ENCODE measurements at regions not wholly inside any gene's neighbourhood (a gene's known extent, or its start where the extent isn't known, plus 50 kb on each side); places are given as distances from the start of the nearest gene placed in this dataset.
A peak's percentile ranks its signal among the peaks of the same experiment; 100 is the strongest.

GRCh38 chr4:83873996-83874395 lies 338.1 kb downstream of the GPAT3 start:
- Histone ChIP-seq H3K27me3 (ENCODE audit: control insufficient read depth in 3 of 3, insufficient read depth in 3 of 3, low read length in 3 of 3) (no peaks in the 10 kb centered on the region), H3K4me3 (ENCODE audit: low read depth in 1 of 3, low read length in 3 of 3) (no peak overlapping the region), H3K9me3 (ENCODE audit: control insufficient read depth in 2 of 2, insufficient read depth in 1 of 2, low read depth in 1 of 2, low read length in 1 of 2) (no peaks in the 10 kb centered on the region), H3K27ac (ENCODE audit: low read depth in 1 of 3, low read length in 2 of 3) (no peak overlapping the region), H3K36me3 (ENCODE audit: control insufficient read depth in 3 of 3, insufficient read depth in 2 of 3, low read depth in 1 of 3, low read length in 3 of 3) (no peaks in the 10 kb centered on the region), H3K4me1 (ENCODE audit: control insufficient read depth in 3 of 3, insufficient read depth in 2 of 3, low read depth in 1 of 3, low read length in 2 of 3) (no peaks in the 10 kb centered on the region)
- 80 to 91% (median 88%) methylated on average over 2 of the region's 2 CpGs for WGBS, 3 donors
- FAIRE-seq = no peak
- no peak for DNase-seq

GRCh38 chr4:83870328-83870950 lies 334.5 kb downstream of the GPAT3 start:
- no peak for FAIRE-seq
- H3K9me3 ChIP-seq (ENCODE audit: control insufficient read depth in 2 of 2, insufficient read depth in 1 of 2, low read depth in 1 of 2, low read length in 1 of 2) = no peaks in the 10 kb centered on the region
- no peak for DNase-seq
- no peaks in the 10 kb centered on the region for H3K4me1 ChIP-seq (ENCODE audit: control insufficient read depth in 3 of 3, insufficient read depth in 2 of 3, low read depth in 1 of 3, low read length in 2 of 3)
- H3K36me3 ChIP-seq (ENCODE audit: control insufficient read depth in 3 of 3, insufficient read depth in 2 of 3, low read depth in 1 of 3, low read length in 3 of 3) = no peaks in the 10 kb centered on the region
- H3K4me3 ChIP-seq (ENCODE audit: low read depth in 1 of 3, low read length in 3 of 3) = no peak overlapping the region
- H3K27ac ChIP-seq (ENCODE audit: low read depth in 1 of 3, low read length in 2 of 3) = no peak overlapping the region
- 71 to 80% (median 75%) methylated on average over 5 of the region's 5 CpGs for WGBS, 3 donors
- H3K27me3 ChIP-seq (ENCODE audit: control insufficient read depth in 3 of 3, insufficient read depth in 3 of 3, low read length in 3 of 3) = no peaks in the 10 kb centered on the region

- Histone ChIP-seq H3K27ac (ENCODE audit: low read depth in 1 of 3, low read length in 2 of 3) (no peak overlapping the region), H3K9me3 (ENCODE audit: control insufficient read depth in 2 of 2, insufficient read depth in 1 of 2, low read depth in 1 of 2, low read length in 1 of 2) (no peaks in the 10 kb centered on the region), H3K27me3 (ENCODE audit: control insufficient read depth in 3 of 3, insufficient read depth in 3 of 3, low read length in 3 of 3) (no peaks in the 10 kb centered on the region), H3K36me3 (ENCODE audit: control insufficient read depth in 3 of 3, insufficient read depth in 2 of 3, low read depth in 1 of 3, low read length in 3 of 3) (no peaks in the 10 kb centered on the region), H3K4me1 (ENCODE audit: control insufficient read depth in 3 of 3, insufficient read depth in 2 of 3, low read depth in 1 of 3, low read length in 2 of 3) (no peaks in the 10 kb centered on the region), H3K4me3 (ENCODE audit: low read depth in 1 of 3, low read length in 3 of 3) (no peak overlapping the region)
- DNase-seq = no peak
- WGBS, 3 donors = 39 to 59% (median 47%) methylated on average over 4 of the region's 4 CpGs
- FAIRE-seq = no peak
Observed at GRCh38 chr4:83866834-83867621, 331.1 kb downstream of the GPAT3 start.

GRCh38 chr4:83865417-83866150 lies 329.7 kb downstream of the GPAT3 start:
- no peak for DNase-seq
- Histone ChIP-seq H3K36me3 (ENCODE audit: control insufficient read depth in 3 of 3, insufficient read depth in 2 of 3, low read depth in 1 of 3, low read length in 3 of 3) (no peaks in the 10 kb centered on the region), H3K27me3 (ENCODE audit: control insufficient read depth in 3 of 3, insufficient read depth in 3 of 3, low read length in 3 of 3) (no peaks in the 10 kb centered on the region), H3K9me3 (ENCODE audit: control insufficient read depth in 2 of 2, insufficient read depth in 1 of 2, low read depth in 1 of 2, low read length in 1 of 2) (no peaks in the 10 kb centered on the region), H3K27ac (ENCODE audit: low read depth in 1 of 3, low read length in 2 of 3) (no peak overlapping the region), H3K4me1 (ENCODE audit: control insufficient read depth in 3 of 3, insufficient read depth in 2 of 3, low read depth in 1 of 3, low read length in 2 of 3) (no peaks in the 10 kb centered on the region), H3K4me3 (ENCODE audit: low read depth in 1 of 3, low read length in 3 of 3) (no peak overlapping the region)
- 49 to 61% (median 56%) methylated on average over 6 of the region's 6 CpGs for WGBS, 3 donors
- FAIRE-seq = no peak

- no peak overlapping the region for H3K4me3 ChIP-seq (ENCODE audit: low read depth in 1 of 3, low read length in 3 of 3)
- no peaks in the 10 kb centered on the region for H3K4me1 ChIP-seq (ENCODE audit: control insufficient read depth in 3 of 3, insufficient read depth in 2 of 3, low read depth in 1 of 3, low read length in 2 of 3)
- no peak overlapping the region for H3K27ac ChIP-seq (ENCODE audit: low read depth in 1 of 3, low read length in 2 of 3)
- H3K9me3 ChIP-seq (ENCODE audit: control insufficient read depth in 2 of 2, insufficient read depth in 1 of 2, low read depth in 1 of 2, low read length in 1 of 2) = no peaks in the 10 kb centered on the region
- no peaks in the 10 kb centered on the region for H3K36me3 ChIP-seq (ENCODE audit: control insufficient read depth in 3 of 3, insufficient read depth in 2 of 3, low read depth in 1 of 3, low read length in 3 of 3)
- no peaks in the 10 kb centered on the region for H3K27me3 ChIP-seq (ENCODE audit: control insufficient read depth in 3 of 3, insufficient read depth in 3 of 3, low read length in 3 of 3)
- DNase-seq (no peak), FAIRE-seq (no peak)
- 59 to 72% (median 61%) methylated on average over 4 of the region's 4 CpGs for WGBS, 3 donors
Observed at GRCh38 chr4:83864097-83864817, 328.3 kb downstream of the GPAT3 start.

- H3K9me3 ChIP-seq (ENCODE audit: control insufficient read depth in 2 of 2, insufficient read depth in 1 of 2, low read depth in 1 of 2, low read length in 1 of 2) = no peaks in the 10 kb centered on the region
- H3K27ac ChIP-seq (ENCODE audit: low read depth in 1 of 3, low read length in 2 of 3) = no peak overlapping the region
- no peak overlapping the region for H3K4me3 ChIP-seq (ENCODE audit: low read depth in 1 of 3, low read length in 3 of 3)
- no peaks in the 10 kb centered on the region for H3K4me1 ChIP-seq (ENCODE audit: control insufficient read depth in 3 of 3, insufficient read depth in 2 of 3, low read depth in 1 of 3, low read length in 2 of 3)
- H3K36me3 ChIP-seq (ENCODE audit: control insufficient read depth in 3 of 3, insufficient read depth in 2 of 3, low read depth in 1 of 3, low read length in 3 of 3) = no peaks in the 10 kb centered on the region
- 77 to 86% (median 86%) methylated on average over 10 of the region's 10 CpGs for WGBS, 3 donors
- peak in 1 of 2 donors; percentile 16 for DNase-seq
- H3K27me3 ChIP-seq (ENCODE audit: control insufficient read depth in 3 of 3, insufficient read depth in 3 of 3, low read length in 3 of 3) = no peaks in the 10 kb centered on the region
- no peak for FAIRE-seq
Observed at GRCh38 chr4:83862471-83862870, 326.6 kb downstream of the GPAT3 start.

GRCh38 chr4:83860200-83860599 lies 324.3 kb downstream of the GPAT3 start:
- H3K36me3 ChIP-seq (ENCODE audit: control insufficient read depth in 3 of 3, insufficient read depth in 2 of 3, low read depth in 1 of 3, low read length in 3 of 3) = no peaks in the 10 kb centered on the region
- H3K9me3 ChIP-seq (ENCODE audit: control insufficient read depth in 2 of 2, insufficient read depth in 1 of 2, low read depth in 1 of 2, low read length in 1 of 2) = no peaks in the 10 kb centered on the region
- no peak for FAIRE-seq
- H3K4me1 ChIP-seq (ENCODE audit: control insufficient read depth in 3 of 3, insufficient read depth in 2 of 3, low read depth in 1 of 3, low read length in 2 of 3) = no peaks in the 10 kb centered on the region
- H3K4me3 ChIP-seq (ENCODE audit: low read depth in 1 of 3, low read length in 3 of 3) = no peak overlapping the region
- no peak for DNase-seq
- no peak overlapping the region for H3K27ac ChIP-seq (ENCODE audit: low read depth in 1 of 3, low read length in 2 of 3)
- 66 to 75% (median 70%) methylated on average over 2 of the region's 2 CpGs for WGBS, 3 donors
- H3K27me3 ChIP-seq (ENCODE audit: control insufficient read depth in 3 of 3, insufficient read depth in 3 of 3, low read length in 3 of 3) = no peaks in the 10 kb centered on the region

GRCh38 chr4:83858131-83858530 lies 322.2 kb downstream of the GPAT3 start:
- 80 to 82% (median 81%) methylated on average over 5 of the region's 5 CpGs for WGBS, 3 donors
- no peak for FAIRE-seq

More at GRCh38 chr4:83858131-83858530, 322.2 kb downstream of the GPAT3 start:
- no peak for DNase-seq
- H3K9me3 ChIP-seq (ENCODE audit: control insufficient read depth in 2 of 2, insufficient read depth in 1 of 2, low read depth in 1 of 2, low read length in 1 of 2) = no peaks in the 10 kb centered on the region
- H3K36me3 ChIP-seq (ENCODE audit: control insufficient read depth in 3 of 3, insufficient read depth in 2 of 3, low read depth in 1 of 3, low read length in 3 of 3) = no peaks in the 10 kb centered on the region
- H3K4me1 ChIP-seq (ENCODE audit: control insufficient read depth in 3 of 3, insufficient read depth in 2 of 3, low read depth in 1 of 3, low read length in 2 of 3) = no peaks in the 10 kb centered on the region
- no peak overlapping the region for H3K4me3 ChIP-seq (ENCODE audit: low read depth in 1 of 3, low read length in 3 of 3)
- no peaks in the 10 kb centered on the region for H3K27me3 ChIP-seq (ENCODE audit: control insufficient read depth in 3 of 3, insufficient read depth in 3 of 3, low read length in 3 of 3)
- H3K27ac ChIP-seq (ENCODE audit: low read depth in 1 of 3, low read length in 2 of 3) = no peak overlapping the region
